GM12891 (cell line): ENCODE measurements at regions not wholly inside any gene's neighbourhood (a gene's known extent, or its start where the extent isn't known, plus 50 kb on each side); places are given as distances from the start of the nearest gene placed in this dataset.

Experiments used
- DNase-seq: peaks from one replicate; pipeline ENCODE4 v3.0.0; 2011; ENCODE audit warnings: low spot score; ENCODE audit not compliant: insufficient read length
- FAIRE-seq: peaks from 2 replicates; lab custom pipeline; 2011; peaks lifted over from hg19 to GRCh38; lab: Jason Lieb, UNC
- PAX5 ChIP-seq: IDR thresholded peaks from 2 replicates; pipeline ENCODE4 v1.6.1; 2011; ENCODE audit warnings: low read length, moderate library complexity, mild to moderate bottlenecking; ENCODE audit not compliant: insufficient read depth, severe bottlenecking
- POLR2A ChIP-seq: IDR thresholded peaks from 2 replicates; pipeline ENCODE4 v1.6.1; 2011; ENCODE audit warnings: low read depth, low read length, control low read depth
- POLR2AphosphoS5 ChIP-seq: IDR thresholded peaks from 2 replicates; pipeline ENCODE4 v1.6.1; 2011; ENCODE audit warnings: low read depth, low read length, control low read depth
- POU2F2 ChIP-seq: IDR thresholded peaks from 2 replicates; pipeline ENCODE4 v1.6.1; 2011; ENCODE audit warnings: low read depth, mild to moderate bottlenecking, control low read depth, low read length, moderate library complexity
- SPI1 ChIP-seq: IDR thresholded peaks from 2 replicates; pipeline ENCODE4 v1.6.1; 2011; ENCODE audit warnings: low read depth, low read length, control low read depth
- TAF1 ChIP-seq: IDR thresholded peaks from 2 replicates; pipeline ENCODE4 v1.6.1; 2011; ENCODE audit warnings: low read depth, low read length, control low read depth

DNA sequence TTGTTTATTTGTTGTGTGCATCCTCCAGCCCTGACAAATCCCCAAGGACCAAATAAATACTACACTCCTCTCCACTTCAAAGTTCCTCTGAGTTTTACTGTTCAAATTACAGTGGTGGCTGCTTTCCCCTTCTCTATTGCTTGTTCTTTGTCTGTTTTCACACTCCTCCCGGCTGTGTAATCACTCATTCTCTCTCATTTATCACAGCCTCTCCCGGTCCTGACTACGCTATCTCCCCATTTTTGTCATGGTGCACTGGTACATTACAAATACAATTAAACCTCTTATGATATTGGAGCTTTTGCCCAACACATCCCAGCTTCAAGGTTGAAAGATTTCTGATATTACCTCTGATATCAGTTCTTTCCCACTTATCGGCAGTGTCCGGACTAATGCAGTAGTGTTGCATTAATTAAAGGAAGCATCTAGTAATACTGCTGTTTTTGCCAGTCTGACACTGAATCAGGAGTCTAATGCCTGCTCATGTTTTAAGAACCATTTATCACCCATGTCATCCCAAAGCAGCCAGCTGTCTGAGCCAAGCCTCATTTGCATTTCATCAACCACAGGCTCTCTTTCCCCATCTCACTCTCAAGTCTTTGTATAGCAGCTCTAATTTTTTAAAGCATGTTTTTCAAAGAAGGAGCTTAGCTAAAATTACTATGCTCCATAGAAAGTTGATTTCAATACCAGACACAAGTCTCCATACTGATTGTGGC lies 740.5 kb downstream of the ROBO2 start:
- TF ChIP-seq POLR2A (no peak), PAX5 (no peak), POU2F2 (no peak), TAF1 (no peak), POLR2AphosphoS5 (no peak), SPI1 (no peak)
- DNase-seq (no peak), FAIRE-seq (no peak)

DNA sequence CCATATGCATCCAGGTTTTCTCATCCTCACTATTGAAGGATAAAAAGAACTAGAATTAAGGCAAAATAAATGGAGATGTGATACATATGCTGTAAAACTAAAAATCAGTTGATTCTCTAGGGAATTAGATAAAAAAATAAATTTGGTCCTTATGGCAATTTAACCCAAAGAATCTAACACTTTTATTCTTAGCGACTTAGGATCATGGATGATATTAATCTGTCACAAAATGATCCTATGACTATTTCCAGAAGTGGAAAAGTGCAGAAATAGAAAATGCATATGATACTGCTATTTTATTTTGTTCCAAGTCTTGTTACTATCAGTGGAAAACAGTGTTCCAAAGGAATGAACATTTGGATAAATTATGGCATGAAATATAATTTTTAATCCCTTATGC lies 746.3 kb downstream of the ROBO2 start:
- no peak for FAIRE-seq
- TF ChIP-seq TAF1 (no peak), POU2F2 (no peak), PAX5 (no peak), POLR2A (no peak)
- no peak for DNase-seq

DNA sequence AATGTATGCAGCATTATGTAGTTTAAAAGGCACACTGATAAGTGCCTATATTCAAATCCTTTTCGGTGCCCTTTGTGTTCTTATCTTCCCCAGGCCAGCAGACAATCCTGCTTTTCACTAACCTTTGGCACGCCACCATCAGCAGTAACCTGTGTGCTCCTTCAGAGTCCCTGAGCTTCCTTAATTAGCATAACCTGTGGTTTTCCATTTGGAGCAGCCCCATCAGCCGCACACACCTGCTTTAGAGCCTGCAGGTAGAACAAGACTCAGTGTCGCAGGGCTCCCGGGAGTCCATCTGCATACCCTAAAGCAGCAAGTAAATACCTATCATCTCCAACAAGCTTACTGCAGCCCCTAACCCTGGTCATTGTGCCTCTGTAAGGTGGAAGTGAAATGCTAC lies 755.1 kb downstream of the ROBO2 start:
- DNase-seq (no peak), FAIRE-seq (no peak)
- TF ChIP-seq SPI1 (no peak), PAX5 (no peak), POLR2A (no peak), TAF1 (no peak), POLR2AphosphoS5 (no peak), POU2F2 (no peak)

DNA sequence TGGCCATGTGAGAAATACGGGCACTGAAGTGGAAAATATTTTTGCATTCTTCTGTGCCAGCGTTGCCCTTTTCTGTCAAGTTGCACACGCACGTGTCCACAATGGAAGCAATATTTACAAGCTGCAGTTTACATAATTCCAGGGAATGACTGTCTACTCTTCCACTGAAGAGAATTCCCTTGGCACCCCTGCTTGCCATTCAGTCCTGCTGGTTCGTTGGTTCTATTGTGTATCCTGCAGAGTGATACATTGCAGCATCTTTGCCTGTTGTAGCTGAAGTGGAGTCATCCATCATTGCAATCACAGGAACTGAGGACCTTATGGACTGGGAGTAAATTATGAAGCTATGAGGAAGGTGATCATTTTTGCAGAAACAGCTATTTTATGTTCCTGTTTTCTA lies 759.4 kb downstream of the ROBO2 start:
- DNase-seq = no peak
- no peak for FAIRE-seq
- TF ChIP-seq TAF1 = no peak
- TF ChIP-seq POLR2AphosphoS5 = no peak
- TF ChIP-seq PAX5 = no peak
- TF ChIP-seq SPI1 = no peak
- no peak for TF ChIP-seq POU2F2
- no peak for TF ChIP-seq POLR2A

DNA sequence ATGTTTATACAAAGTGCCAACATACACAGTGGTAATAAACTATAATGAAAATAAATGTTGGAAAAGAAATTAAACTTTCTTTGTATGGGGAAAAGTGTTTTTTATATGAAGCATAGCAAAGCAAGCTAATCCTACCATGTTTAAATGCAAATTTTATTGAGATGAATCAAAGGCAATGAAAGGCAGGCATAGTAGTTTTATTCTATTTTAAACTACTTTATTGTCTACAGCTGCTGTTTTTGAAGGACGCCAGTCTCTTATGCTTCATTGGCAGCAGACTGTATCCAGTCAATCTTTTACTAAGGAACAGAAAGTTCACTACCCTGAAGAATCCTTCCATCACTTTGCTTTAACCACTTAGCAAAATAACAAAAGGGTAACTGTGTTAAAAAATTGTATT lies 761.0 kb downstream of the ROBO2 start:
- TF ChIP-seq POLR2AphosphoS5 = no peak
- no peak for TF ChIP-seq PAX5
- no peak for TF ChIP-seq POU2F2
- no peak for TF ChIP-seq POLR2A
- TF ChIP-seq SPI1 = no peak
- TF ChIP-seq TAF1 = no peak
- FAIRE-seq = no peak
- DNase-seq = no peak

DNA sequence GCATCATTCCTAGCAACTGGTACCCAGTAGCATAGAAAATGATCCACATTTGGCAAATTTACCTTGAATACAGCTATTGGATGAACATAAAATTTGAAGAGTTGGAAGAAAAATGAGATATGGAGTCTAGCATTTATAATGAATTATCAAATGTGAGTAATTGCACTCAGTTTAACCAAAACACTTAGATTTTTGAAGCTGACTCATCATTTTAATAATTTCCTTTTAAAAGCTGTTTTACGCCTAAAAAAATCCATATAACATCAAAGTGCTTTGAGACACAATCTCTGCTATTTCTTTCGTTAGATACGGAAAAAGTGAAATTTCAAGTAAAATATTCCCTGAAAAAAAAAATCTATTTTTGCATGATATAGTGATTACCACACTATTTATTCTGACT lies 767.4 kb downstream of the ROBO2 start:
- TF ChIP-seq POU2F2 (no peak), POLR2AphosphoS5 (no peak), POLR2A (no peak), PAX5 (no peak), TAF1 (no peak), SPI1 (no peak)
- DNase-seq (no peak), FAIRE-seq (no peak)

DNA sequence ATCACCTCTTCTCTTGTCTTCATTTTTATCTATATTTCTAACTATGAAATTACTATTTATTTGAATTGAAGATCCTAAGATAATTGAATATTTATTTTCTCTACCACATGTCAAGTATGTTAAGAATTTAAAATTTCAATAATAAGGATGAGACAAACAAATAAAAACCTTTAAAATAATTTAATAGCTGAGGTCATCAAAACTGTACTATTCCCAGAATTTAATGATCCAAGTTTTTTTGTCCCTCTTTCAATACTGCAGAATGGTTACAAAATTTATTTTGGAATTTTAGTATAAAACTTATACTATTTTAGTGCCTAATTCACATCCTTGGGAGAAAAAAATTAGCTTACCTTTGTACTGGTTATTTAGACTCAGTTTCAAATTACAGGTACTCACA lies 774.9 kb downstream of the ROBO2 start:
- no peak for DNase-seq
- FAIRE-seq = no peak
- TF ChIP-seq PAX5 = no peak
- no peak for TF ChIP-seq SPI1
- no peak for TF ChIP-seq POLR2A
- no peak for TF ChIP-seq POU2F2
- no peak for TF ChIP-seq TAF1
- TF ChIP-seq POLR2AphosphoS5 = no peak

DNA sequence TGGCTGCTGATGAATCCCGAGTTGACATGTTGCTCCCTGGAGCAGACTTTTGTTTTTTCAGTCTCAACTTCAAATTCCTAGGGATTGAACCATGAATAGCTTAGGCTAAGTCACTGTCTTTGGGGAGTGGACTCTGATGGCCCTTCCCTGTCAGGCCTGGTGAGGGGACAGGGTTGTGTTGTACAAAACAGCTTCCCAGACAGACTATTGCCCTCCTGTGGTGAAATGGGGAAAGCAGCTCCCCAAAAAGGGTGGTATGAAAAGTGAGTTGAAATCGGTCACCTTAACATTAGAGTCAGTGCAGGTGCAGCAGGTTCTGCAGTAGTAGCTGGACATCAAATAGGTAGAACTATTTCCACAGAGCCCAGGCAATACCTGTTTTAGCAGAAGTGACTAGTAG lies 775.6 kb downstream of the ROBO2 start:
- DNase-seq (no peak), FAIRE-seq (no peak)
- TF ChIP-seq POLR2A (no peak), PAX5 (no peak), SPI1 (no peak), POU2F2 (no peak), TAF1 (no peak), POLR2AphosphoS5 (no peak)

DNA sequence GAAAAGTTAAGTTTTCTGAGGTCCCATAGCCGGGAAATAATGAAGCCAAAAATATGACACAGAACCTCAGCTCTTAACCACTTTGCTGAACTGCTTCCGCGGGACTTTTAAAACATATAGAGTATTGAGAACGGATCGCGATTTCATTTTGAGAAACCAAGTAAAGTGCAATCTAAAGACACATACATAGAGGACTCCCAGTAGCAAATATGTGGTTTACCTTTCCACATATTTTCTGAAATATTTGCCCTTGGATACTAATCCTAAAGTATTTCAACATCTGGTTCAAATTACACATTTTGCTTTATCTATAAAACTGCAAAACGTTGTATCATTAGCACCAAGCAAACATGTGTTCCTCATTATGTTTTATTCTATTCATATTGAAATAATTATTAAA lies 776.5 kb downstream of the ROBO2 start:
- no peak for TF ChIP-seq POLR2AphosphoS5
- TF ChIP-seq SPI1 = no peak
- no peak for TF ChIP-seq TAF1
- no peak for TF ChIP-seq PAX5
- no peak for TF ChIP-seq POLR2A
- no peak for TF ChIP-seq POU2F2
- FAIRE-seq (no peak), DNase-seq (no peak)

DNA sequence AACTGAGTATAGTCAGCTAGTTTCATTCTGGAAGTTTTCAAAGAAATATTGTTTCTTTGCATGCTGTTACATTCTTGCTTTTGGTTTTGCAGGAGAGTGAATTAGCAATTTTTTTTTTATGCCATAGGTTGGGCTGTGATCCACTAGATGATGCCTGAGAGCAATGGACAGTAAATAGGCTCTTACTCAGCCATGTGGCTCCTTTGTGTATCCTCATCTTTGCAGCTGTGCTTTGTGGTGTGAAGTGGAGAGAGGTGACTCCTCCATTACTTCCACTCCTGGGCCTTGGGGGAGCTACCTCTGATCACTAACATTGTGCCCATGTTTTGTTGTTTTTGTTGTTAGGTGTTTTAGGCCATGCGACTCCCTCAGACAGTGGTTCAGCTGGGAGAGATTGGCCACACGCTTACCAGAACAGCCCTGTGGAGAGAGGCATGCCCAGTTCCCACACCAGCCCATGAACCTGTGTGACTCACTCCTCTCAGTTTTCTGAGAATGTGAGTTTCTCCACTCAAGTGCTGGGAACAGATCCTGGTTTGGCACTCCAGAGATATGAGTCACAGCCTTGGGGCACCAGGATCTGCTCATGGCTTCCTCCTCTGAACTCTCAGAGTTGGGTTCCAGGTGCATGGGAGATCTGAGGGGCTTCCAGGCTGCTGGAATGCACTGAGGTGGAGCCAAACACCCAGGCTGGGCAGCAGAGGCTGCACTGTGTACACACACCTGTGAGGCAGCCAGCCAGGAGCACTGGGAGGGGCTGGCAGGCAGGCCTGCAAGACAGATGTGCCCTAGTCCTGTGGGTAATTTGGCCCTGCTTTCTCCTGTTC lies 785.3 kb downstream of the ROBO2 start:
- TF ChIP-seq SPI1 = no peak
- TF ChIP-seq PAX5 = no peak
- no peak for TF ChIP-seq TAF1
- no peak for TF ChIP-seq POLR2AphosphoS5
- TF ChIP-seq POU2F2 = no peak
- TF ChIP-seq POLR2A = no peak
- no peak for DNase-seq

More for the DNA sequence above, 785.3 kb downstream of the ROBO2 start:
- no peak for FAIRE-seq
